Daoy (cell line): ENCODE measurements at regions not wholly inside any gene's neighbourhood (a gene's known extent, or its start where the extent isn't known, plus 50 kb on each side); places are given as distances from the start of the nearest gene placed in this dataset.
A peak's percentile ranks its signal among the peaks of the same experiment; 100 is the strongest.
"Not testable (repeated sequence)": the region's sequence is repeated elsewhere in the genome, so short reads cannot be mapped to it uniquely, and the experiment has no call there.

Experiments
- DNase-seq: peaks from one replicate; pipeline ENCODE4 v3.0.0-alpha.2; 2015; ENCODE audit warnings: low read depth

GRCh38 chr5:27451377-27451776, 413.0 kb upstream of the CDH9 start:
- DNase-seq: no peak

GRCh38 chr5:27450607-27451006, 412.2 kb upstream of the CDH9 start:
- DNase-seq: no peak

GRCh38 chr5:27439383-27439782, 401.0 kb upstream of the CDH9 start:
- DNase-seq: not testable (repeated sequence)

DNA sequence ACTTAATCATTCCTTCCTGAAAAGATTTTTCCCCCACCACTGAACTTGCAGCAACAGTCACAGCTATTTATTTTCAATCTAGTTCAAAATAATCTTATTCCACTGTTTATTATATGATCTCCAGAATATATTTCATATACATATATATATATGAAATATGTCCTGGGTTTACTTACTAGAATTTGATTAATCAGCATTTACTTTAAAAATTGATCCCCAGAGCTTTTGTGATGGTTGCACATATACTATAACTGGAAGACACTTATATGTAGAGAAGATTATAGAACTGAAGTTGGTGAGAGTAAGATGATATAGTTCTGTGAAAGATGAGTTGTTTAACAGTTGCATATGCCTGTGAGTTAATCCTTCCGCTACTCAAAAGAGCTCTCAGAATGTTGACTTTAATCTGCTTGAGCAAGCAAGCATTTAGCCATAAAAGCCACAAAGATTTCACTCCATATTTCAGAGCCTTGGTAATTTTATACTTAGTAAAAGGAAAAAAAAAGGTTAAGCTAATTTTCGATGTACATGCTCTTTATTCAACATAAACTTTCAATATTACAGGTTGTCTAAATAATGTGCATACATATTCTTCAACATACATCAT, 399.3 kb upstream of the CDH9 start:
- DNase-seq: no peak

GRCh38 chr5:27434335-27434734, 395.9 kb upstream of the CDH9 start:
- DNase-seq: no peak

DNA sequence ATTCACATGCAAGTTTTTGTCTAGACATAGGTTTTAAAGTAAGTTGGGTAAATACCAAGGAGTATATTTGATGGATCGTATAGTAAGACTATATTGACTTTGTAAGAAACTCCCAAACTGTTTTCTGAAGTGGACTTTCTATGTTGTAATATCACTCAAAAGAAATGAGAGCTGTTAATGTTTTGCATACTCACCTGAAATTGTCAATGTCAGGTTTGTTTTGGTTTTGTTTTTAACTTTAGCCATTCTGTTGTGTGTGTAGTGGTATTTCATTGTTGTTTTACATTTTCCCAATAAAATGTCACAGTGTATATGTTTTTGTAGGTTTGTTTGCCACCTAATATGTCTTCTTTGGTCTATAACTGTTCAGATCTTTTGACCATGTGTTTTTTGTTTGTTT, 375.7 kb upstream of the CDH9 start:
- DNase-seq: no peak

DNA sequence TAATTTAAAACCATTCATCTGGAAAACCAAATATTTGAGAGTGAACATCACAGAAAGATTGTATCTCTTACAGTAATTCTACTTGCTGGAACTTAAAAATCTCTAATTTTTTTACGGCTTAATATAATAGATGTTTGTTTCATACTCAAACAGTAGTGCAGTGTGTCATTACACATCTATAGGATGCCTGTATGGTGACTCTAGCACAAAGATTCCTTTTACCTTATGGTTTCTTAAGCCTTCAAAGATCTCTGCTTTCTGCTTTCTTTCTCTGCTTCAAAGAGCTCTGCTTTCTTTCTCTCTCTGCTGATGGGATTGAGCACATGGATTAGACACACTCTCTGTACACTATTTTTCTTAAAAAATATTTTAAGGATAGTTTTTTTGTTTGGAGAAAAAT, 374.0 kb upstream of the CDH9 start:
- no peak for DNase-seq

DNA sequence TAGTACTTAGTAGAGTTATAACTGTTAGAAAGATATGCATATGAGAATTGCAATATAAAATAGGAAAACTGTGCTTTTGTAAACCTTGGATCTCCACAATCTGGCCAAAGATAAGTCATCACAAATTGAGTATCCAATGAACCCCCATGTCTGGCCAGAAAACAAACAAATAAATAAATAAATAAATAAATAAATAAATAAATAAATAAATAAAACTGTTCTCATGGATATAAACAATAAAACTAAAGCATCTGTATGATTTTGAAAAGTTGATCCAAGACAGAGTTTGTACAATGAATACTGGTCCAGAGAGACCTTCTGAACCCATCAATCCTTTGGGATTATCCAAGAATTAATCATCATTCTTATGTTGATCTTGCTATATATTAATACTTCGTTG, 367.6 kb upstream of the CDH9 start:
- DNase-seq: no peak

- no peak for DNase-seq
Observed at GRCh38 chr5:27403243-27403882, 365.0 kb upstream of the CDH9 start.

- DNase-seq: no peak
Observed at GRCh38 chr5:27402828-27403227, 364.4 kb upstream of the CDH9 start.

DNA sequence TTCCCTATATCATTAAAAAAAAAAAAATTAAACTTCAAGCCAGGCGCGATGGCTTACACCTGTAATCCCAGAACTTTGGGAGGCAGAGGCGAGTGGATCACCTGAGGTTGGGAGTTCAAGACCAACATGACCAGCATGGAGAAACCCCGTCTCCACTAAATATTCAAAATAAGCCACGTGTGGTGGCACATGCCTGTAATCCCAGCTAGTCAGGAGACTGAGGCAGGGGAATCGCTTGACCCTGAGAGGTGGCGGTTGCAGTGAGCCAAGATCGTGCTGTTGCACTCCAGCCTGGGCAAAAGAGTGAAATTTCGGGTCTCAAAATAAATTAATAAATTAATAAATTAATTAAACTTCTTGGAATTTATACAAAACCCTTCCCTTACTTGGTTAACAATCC, 358.6 kb upstream of the CDH9 start:
- no peak for DNase-seq

GRCh38 chr5:27392716-27393115, 354.3 kb upstream of the CDH9 start:
- DNase-seq: no peak

- DNase-seq: no peak
Observed at GRCh38 chr5:27389696-27390095, 351.3 kb upstream of the CDH9 start.

DNA sequence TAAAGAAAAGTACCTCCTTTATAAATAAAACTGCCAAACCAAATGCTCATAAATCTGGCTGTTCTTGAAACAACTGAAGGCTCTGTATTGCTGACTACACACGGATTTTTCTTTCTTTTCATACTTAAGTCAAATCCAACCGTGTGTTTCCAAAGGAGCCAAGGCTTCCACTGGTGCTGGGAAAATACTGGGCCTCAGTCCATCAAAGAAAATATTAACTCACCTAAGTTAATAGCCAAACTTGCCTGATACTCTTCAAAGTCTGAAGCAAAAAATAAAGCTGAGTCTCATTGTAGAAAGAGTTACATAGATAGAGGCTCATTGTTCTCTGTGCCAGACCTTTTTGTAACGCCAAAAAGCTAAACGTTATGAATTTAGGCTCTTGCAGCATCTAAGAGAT, 350.4 kb upstream of the CDH9 start:
- no peak for DNase-seq

DNA sequence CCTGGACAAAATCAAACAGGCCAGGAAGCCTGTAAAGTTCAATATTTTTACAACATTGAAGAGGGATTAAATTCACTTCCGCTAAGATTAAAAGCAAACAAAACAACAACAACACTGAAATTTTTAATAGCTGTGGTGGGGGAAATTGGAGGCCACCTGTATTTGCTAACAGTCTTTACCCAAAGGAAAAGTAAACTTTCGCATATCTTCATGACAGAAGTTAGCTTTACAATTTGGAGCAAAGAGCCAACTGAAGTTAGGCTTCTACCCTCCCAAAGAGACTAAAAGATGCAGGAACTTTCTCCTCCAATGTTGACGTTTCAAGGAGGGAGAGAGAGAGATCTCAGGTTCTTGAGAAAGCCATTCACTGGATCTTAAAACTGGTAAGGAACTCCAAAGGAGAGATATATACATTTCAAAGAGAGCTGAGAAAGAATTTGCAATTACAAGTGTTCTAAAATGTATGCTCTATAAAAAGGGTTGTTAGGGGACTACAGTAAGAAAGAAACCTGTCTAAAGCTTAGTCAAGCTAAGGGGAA, 349.2 kb upstream of the CDH9 start:
- no peak for DNase-seq

- DNase-seq: no peak
Observed at GRCh38 chr5:27381686-27382085, 343.3 kb upstream of the CDH9 start.

DNA sequence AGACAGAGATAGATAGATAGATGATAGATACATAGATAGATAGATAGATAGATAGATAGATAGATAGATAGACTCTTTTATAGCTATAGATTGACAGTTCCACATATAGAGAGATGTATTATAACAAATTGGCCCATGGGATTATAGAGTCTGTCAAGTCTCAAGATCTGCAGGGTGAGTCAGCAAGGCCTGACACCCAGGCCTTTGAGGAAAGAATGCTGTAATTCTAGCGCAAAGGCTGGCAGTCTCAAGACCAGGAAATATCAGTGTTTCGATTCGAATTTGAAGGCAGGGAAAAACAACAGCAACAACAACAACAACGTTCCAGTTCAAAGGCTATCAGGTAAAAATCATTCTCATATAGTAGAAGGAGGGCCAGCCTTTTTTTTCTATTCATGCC, 339.2 kb upstream of the CDH9 start:
- DNase-seq: no peak

DNA sequence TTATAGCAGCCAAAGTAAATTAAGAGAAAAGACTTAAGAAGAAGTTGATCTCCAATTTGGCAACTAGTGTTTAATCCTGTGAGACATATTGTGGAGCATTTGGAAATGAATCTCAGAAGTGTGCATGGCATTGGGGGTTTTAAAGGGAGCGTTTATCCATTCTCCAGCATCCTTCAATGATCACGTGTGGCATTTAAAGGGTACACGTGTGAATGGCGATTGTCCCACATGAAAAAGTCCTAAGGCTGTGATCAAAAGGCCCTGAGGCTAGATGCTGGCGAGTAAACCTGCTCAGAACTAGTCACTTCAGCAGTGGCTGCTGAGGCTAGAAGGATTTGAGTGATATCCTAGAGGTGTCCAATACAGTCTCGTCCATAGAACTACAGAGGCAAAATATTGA, 315.6 kb upstream of the CDH9 start:
- DNase-seq: no peak

GRCh38 chr5:27353540-27353939, 315.2 kb upstream of the CDH9 start:
- no peak for DNase-seq

DNA sequence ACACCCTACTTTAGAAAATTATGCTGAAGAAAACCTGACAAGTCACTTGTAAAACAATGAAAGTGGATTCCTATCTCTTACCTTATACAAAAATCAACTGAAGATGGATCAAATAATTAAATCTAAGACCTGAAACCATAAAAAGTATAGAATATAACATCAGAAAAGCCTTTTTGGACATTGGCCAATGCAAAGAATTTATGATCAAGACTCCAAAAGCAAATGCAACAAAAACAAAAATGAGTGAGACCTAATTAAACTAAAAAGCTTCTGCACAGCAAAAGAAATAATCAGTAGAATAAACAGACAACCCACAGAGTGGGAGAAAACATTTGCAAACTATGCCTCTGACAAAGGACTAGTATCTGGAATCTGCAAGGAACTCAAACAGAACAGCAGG, 303.0 kb upstream of the CDH9 start:
- DNase-seq: no peak

DNA sequence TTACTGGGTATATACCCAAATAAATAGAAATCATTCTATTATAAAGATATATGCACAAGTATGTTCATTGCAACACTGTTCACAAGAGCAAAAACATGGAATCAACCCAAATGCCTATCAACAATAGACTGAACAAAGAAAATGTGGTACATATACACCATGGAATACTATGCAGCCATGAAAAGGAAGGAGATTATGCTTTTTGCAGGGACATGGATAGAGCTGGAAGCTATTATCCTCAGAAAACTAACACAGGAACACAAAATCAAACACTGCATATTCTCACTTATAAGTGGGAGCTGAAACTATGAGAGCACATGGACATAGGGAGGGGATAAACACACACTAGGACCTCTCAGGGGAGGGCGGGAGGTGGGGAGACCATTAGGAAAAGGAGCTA, 298.4 kb upstream of the CDH9 start:
- DNase-seq: no peak

- DNase-seq: peak; percentile 15
Observed at GRCh38 chr5:27328480-27328879, 290.1 kb upstream of the CDH9 start.

DNA sequence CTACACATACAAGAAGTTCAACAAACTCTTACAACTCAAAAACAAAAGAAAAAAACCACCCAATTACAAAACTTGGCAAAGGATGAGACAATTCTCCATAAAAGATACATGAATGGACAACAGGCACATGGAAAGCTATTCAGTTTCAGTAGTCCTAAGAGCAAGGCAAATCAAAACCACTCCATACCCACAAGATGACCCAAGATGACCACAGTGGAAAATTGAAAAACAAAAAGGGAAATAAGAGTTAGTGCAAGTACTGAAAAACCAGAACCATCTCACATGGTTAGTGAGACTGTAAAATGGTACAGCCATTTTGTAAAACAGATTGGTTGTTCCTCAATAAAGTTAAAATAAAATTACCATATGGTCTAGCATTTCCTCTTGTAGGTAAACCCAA, 287.1 kb upstream of the CDH9 start:
- DNase-seq: no peak

DNA sequence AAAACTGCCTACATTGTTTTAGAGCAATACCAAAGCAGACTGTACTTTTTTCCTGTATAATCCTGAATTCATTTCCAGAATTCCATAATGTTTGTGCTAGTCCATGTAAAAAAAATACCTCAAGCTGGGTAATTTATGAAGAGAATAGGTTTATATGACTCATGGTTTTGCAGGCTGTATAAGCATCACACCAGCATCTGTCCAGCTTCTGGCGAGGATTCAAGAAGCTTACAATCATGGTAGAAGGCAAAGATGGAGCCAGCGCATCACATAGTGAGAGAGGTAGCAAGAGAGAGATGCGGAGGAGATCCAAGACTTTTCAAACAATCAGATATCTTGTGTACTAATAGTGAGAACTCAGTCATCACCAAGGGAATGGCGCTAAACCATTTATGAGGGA, 280.3 kb upstream of the CDH9 start:
- no peak for DNase-seq
